D721Med (cell line): ENCODE measurements at regions not wholly inside any gene's neighbourhood (a gene's known extent, or its start where the extent isn't known, plus 50 kb on each side); places are given as distances from the start of the nearest gene placed in this dataset.

Experiments used
- DNase-seq: peaks from one replicate; pipeline ENCODE4 v3.0.0; 2011; ENCODE audit warnings: low spot score; ENCODE audit not compliant: insufficient read length
- FAIRE-seq: peaks from 2 replicates; lab custom pipeline; 2011; peaks lifted over from hg19 to GRCh38; lab: Jason Lieb, UNC
- CTCF ChIP-seq: IDR thresholded peaks from 2 replicates; pipeline ENCODE4 v1.5.1; 2012; ENCODE audit warnings: mild to moderate bottlenecking, control low read depth; ENCODE audit not compliant: insufficient read depth; ENCODE audit errors: missing control alignments

GRCh38 chr2:176812246-176812775 is 400.3 kb upstream of the HNRNPA3 start:
- no peak for FAIRE-seq
- DNase-seq = no peak
- no peak for TF ChIP-seq CTCF

GRCh38 chr2:176813156-176813555 is 399.4 kb upstream of the HNRNPA3 start:
- no peak for TF ChIP-seq CTCF
- DNase-seq = no peak
- no peak for FAIRE-seq

- TF ChIP-seq CTCF = no peak
- no peak for FAIRE-seq
- no peak for DNase-seq
These were observed 399.0 kb upstream of the HNRNPA3 start for GRCh38 chr2:176813621-176814049.

- FAIRE-seq = no peak
- DNase-seq = no peak
These were observed 398.3 kb upstream of the HNRNPA3 start for GRCh38 chr2:176814274-176814673.

GRCh38 chr2:176814740-176815367 is 397.7 kb upstream of the HNRNPA3 start:
- DNase-seq (no peak), FAIRE-seq (no peak)
- peak; percentile 53 for TF ChIP-seq CTCF

More at GRCh38 chr2:176814274-176814673, 398.3 kb upstream of the HNRNPA3 start:
- TF ChIP-seq CTCF = no peak

GRCh38 chr2:176817061-176817565 is 395.5 kb upstream of the HNRNPA3 start:
- FAIRE-seq (no peak), DNase-seq (no peak)
- TF ChIP-seq CTCF = peak; percentile 61

- no peak for DNase-seq
- no peak for TF ChIP-seq CTCF
- no peak for FAIRE-seq
These were observed 394.5 kb upstream of the HNRNPA3 start for GRCh38 chr2:176818076-176818475.
